ENCODE measurements at regions not wholly inside any gene's neighbourhood (a gene's known extent, or its start where the extent isn't known, plus 50 kb on each side); places are given as distances from the start of the nearest gene placed in this dataset.

DNA sequence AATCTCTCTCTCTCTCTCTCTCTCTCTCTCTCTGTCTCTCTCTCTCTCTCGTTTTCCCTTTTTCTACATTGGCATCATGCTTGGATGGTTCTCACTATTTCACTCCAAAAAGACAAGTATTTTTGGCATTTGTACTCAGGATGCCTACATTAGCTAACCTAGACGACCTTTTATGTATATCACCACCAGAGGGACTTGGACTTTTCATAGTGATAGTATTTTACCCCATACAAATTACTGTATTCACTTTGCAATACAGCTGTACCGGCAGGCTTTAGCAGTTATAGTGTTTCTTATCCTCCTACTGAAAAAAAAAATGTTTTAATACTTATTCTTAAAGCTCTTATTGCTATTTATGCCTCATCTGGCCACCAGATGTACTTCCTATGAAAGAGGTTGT is 687.2 kb upstream of the KLHL1 start (continued):
- TF ChIP-seq, protein P1, sequence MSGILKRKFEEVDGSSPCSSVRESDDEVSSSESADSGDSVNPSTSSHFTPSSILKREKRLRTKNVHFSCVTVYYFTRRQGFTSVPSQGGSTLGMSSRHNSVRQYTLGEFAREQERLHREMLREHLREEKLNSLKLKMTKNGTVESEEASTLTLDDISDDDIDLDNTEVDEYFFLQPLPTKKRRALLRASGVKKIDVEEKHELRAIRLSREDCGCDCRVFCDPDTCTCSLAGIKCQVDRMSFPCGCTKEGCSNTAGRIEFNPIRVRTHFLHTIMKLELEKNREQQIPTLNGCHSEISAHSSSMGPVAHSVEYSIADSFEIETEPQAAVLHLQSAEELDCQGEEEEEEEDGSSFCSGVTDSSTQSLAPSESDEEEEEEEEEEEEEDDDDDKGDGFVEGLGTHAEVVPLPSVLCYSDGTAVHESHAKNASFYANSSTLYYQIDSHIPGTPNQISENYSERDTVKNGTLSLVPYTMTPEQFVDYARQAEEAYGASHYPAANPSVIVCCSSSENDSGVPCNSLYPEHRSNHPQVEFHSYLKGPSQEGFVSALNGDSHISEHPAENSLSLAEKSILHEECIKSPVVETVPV (CRISPR knock-in tag; IDR thresholded peaks at IDR 0.05) = no peak
- TF ChIP-seq PPARA (CRISPR knock-in tag; IDR thresholded peaks at IDR 0.05; ENCODE audit: borderline replicate concordance) (no peak), ESRRG (CRISPR knock-in tag; IDR thresholded peaks at IDR 0.05) (no peak), TOX (CRISPR knock-in tag; IDR thresholded peaks at IDR 0.05; ENCODE audit: borderline replicate concordance) (no peak), RARB (CRISPR knock-in tag; IDR thresholded peaks at IDR 0.05) (no peak), GLIS3 (CRISPR knock-in tag; IDR thresholded peaks at IDR 0.05) (no peak)

DNA sequence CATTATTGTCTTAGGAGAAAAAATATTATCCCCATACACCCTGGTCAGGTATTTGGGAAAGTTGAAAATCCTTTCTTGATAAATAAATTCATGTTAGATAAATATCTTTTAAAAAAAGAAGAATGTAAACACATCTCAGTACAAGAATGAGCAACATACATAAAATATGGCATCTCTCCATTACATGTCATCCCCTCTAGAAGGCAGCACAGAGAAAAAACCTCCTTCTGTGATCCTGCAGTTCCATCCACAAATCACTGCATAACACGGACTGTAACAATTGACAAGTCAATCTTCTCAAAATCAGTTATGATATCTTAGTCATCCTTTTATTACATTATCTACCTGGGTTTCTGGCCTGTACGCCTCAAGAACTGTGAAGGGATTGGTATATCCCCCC is 683.9 kb upstream of the KLHL1 start:
- ATAC-seq = no peak
- TF ChIP-seq OSR1 (CRISPR knock-in tag; IDR thresholded peaks at IDR 0.05) = no peak

DNA sequence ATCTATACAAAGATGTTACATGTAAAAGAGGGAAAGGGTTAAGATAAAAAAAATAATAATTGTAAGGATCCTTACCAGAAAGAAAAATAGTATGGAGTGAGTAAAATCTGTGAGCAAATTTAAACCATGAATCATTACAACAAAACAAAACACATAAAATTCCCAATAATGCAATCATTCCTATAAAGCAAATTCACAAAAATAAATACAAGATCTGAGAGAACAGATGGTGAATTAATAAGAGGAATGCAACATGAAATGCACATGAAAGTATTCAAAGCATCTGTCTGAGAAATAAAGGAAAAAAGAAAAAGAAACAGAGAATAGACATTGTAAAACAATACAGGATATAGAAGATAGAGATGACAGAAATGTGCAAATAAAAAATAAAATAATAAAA is 681.5 kb upstream of the KLHL1 start:
- ATAC-seq = no peak
- TF ChIP-seq, protein P2, sequence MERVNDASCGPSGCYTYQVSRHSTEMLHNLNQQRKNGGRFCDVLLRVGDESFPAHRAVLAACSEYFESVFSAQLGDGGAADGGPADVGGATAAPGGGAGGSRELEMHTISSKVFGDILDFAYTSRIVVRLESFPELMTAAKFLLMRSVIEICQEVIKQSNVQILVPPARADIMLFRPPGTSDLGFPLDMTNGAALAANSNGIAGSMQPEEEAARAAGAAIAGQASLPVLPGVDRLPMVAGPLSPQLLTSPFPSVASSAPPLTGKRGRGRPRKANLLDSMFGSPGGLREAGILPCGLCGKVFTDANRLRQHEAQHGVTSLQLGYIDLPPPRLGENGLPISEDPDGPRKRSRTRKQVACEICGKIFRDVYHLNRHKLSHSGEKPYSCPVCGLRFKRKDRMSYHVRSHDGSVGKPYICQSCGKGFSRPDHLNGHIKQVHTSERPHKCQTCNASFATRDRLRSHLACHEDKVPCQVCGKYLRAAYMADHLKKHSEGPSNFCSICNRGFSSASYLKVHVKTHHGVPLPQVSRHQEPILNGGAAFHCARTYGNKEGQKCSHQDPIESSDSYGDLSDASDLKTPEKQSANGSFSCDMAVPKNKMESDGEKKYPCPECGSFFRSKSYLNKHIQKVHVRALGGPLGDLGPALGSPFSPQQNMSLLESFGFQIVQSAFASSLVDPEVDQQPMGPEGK (CRISPR knock-in tag; IDR thresholded peaks at IDR 0.05; ENCODE audit: borderline replicate concordance) = no peak
- TF ChIP-seq SNAI2 (CRISPR knock-in tag; IDR thresholded peaks at IDR 0.05) (no peak), GLIS3 (CRISPR knock-in tag; IDR thresholded peaks at IDR 0.05) (no peak), BACH2 (CRISPR knock-in tag; IDR thresholded peaks at IDR 0.05; ENCODE audit: borderline replicate concordance) (no peak), RARB (CRISPR knock-in tag; IDR thresholded peaks at IDR 0.05) (no peak), ZC3H10 (CRISPR knock-in tag; IDR thresholded peaks at IDR 0.05) (no peak), ESRRG (CRISPR knock-in tag; IDR thresholded peaks at IDR 0.05) (no peak), ZFP30 (CRISPR knock-in tag; IDR thresholded peaks at IDR 0.05) (no peak), ZNF565 (CRISPR knock-in tag; conservative IDR thresholded peaks at IDR 0.05; ENCODE audit: low read depth) (no peak)

DNA sequence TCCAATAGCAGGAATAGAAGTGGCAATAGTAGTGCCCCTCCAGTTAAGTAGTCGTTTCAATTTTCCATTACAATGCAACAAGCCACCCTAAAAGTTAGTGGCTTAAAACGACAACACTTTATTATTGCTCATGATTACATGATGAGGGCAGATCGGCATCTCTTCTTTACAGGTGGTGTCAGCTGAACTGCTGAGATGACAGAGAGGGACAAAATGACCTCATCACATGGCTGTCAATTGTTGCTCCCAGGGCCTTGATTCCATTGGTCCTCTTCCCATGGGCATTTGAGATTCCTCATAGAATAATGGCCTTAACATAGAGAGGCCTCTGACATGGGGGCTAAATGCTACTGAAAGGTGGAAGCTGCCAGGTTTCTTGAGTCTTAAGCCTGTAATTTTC is 679.8 kb upstream of the KLHL1 start:
- TF ChIP-seq SNAI2 (CRISPR knock-in tag; IDR thresholded peaks at IDR 0.05) (no peak), TCF4 (CRISPR knock-in tag; IDR thresholded peaks at IDR 0.05; ENCODE audit: borderline replicate concordance) (no peak), ZFP30 (CRISPR knock-in tag; IDR thresholded peaks at IDR 0.05) (no peak), ZNF8 (CRISPR knock-in tag; IDR thresholded peaks at IDR 0.05) (no peak), ZFP3 (CRISPR knock-in tag; IDR thresholded peaks at IDR 0.05) (no peak), ZNF70 (CRISPR knock-in tag; IDR thresholded peaks at IDR 0.05) (no peak), CSDC2 (CRISPR knock-in tag; IDR thresholded peaks at IDR 0.05) (no peak), TOX (CRISPR knock-in tag; IDR thresholded peaks at IDR 0.05; ENCODE audit: borderline replicate concordance) (no peak), RARB (CRISPR knock-in tag; IDR thresholded peaks at IDR 0.05) (no peak), PPARA (CRISPR knock-in tag; IDR thresholded peaks at IDR 0.05; ENCODE audit: borderline replicate concordance) (no peak), ARNTL (CRISPR knock-in tag; IDR thresholded peaks at IDR 0.05; ENCODE audit: borderline replicate concordance, low read depth) (no peak), ZC3H10 (CRISPR knock-in tag; IDR thresholded peaks at IDR 0.05) (no peak), BACH2 (CRISPR knock-in tag; IDR thresholded peaks at IDR 0.05; ENCODE audit: borderline replicate concordance) (no peak), OSR1 (CRISPR knock-in tag; IDR thresholded peaks at IDR 0.05) (no peak)
- TF ChIP-seq, protein P3, sequence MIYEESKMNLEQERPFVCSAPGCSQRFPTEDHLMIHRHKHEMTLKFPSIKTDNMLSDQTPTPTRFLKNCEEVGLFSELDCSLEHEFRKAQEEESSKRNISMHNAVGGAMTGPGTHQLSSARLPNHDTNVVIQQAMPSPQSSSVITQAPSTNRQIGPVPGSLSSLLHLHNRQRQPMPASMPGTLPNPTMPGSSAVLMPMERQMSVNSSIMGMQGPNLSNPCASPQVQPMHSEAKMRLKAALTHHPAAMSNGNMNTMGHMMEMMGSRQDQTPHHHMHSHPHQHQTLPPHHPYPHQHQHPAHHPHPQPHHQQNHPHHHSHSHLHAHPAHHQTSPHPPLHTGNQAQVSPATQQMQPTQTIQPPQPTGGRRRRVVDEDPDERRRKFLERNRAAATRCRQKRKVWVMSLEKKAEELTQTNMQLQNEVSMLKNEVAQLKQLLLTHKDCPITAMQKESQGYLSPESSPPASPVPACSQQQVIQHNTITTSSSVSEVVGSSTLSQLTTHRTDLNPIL (CRISPR knock-in tag; IDR thresholded peaks at IDR 0.05; ENCODE audit: low read depth) = no peak
- TF ChIP-seq, protein P4, sequence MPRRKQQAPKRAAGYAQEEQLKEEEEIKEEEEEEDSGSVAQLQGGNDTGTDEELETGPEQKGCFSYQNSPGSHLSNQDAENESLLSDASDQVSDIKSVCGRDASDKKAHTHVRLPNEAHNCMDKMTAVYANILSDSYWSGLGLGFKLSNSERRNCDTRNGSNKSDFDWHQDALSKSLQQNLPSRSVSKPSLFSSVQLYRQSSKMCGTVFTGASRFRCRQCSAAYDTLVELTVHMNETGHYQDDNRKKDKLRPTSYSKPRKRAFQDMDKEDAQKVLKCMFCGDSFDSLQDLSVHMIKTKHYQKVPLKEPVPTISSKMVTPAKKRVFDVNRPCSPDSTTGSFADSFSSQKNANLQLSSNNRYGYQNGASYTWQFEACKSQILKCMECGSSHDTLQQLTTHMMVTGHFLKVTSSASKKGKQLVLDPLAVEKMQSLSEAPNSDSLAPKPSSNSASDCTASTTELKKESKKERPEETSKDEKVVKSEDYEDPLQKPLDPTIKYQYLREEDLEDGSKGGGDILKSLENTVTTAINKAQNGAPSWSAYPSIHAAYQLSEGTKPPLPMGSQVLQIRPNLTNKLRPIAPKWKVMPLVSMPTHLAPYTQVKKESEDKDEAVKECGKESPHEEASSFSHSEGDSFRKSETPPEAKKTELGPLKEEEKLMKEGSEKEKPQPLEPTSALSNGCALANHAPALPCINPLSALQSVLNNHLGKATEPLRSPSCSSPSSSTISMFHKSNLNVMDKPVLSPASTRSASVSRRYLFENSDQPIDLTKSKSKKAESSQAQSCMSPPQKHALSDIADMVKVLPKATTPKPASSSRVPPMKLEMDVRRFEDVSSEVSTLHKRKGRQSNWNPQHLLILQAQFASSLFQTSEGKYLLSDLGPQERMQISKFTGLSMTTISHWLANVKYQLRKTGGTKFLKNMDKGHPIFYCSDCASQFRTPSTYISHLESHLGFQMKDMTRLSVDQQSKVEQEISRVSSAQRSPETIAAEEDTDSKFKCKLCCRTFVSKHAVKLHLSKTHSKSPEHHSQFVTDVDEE (CRISPR knock-in tag; IDR thresholded peaks at IDR 0.05) = no peak
- TF ChIP-seq, protein P2 (CRISPR knock-in tag; IDR thresholded peaks at IDR 0.05; ENCODE audit: borderline replicate concordance) = no peak
- TF ChIP-seq, protein P5, sequence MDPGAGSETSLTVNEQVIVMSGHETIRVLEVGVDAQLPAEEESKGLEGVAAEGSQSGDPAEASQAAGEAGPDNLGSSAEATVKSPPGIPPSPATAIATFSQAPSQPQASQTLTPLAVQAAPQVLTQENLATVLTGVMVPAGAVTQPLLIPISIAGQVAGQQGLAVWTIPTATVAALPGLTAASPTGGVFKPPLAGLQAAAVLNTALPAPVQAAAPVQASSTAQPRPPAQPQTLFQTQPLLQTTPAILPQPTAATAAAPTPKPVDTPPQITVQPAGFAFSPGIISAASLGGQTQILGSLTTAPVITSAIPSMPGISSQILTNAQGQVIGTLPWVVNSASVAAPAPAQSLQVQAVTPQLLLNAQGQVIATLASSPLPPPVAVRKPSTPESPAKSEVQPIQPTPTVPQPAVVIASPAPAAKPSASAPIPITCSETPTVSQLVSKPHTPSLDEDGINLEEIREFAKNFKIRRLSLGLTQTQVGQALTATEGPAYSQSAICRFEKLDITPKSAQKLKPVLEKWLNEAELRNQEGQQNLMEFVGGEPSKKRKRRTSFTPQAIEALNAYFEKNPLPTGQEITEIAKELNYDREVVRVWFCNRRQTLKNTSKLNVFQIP (CRISPR knock-in tag; IDR thresholded peaks at IDR 0.05; ENCODE audit: borderline replicate concordance, low read depth) = no peak
- no peak for ATAC-seq

Data from SK-N-SH treated with all-trans-retinoic acid at 6 μM for 48 hours (cell line).